B cell (primary cell): ENCODE measurements at regions not wholly inside any gene's neighbourhood (a gene's known extent, or its start where the extent isn't known, plus 50 kb on each side); places are given as distances from the start of the nearest gene placed in this dataset.

ENCODE experiments used
- ATAC-seq: fragments of 200-7000 bp; cut with Tn5 transposase; one replicate; pipeline ENCODE4 v1.10.0; 2021; ENCODE audit warnings: low read depth, mild to moderate bottlenecking, moderate number of reproducible peaks, moderate library complexity
- CTCF ChIA-PET: fragments of 350-600 bp; sonication (Branson Sonifier 250); formaldehyde crosslinking; loops from one replicate; lab custom pipeline; 2021; ENCODE audit warnings: antibody characterized with exemption, inconsistent platforms; lab: Charles Lee
- POLR2A ChIA-PET: fragments of 350-600 bp; sonication (Branson Sonifier 250); formaldehyde crosslinking; loops from one replicate; lab custom pipeline; 2021; ENCODE audit warnings: antibody characterized with exemption; lab: Charles Lee
- DNase-seq: peaks from one replicate; pipeline ENCODE4 v3.0.0; 2013
- H2AFZ ChIP-seq: 2 replicates; pipeline ENCODE4 v1.6.1; 2012; ENCODE audit warnings: mild to moderate bottlenecking, low read depth, low read length; ENCODE audit not compliant: insufficient read depth, poor library complexity, severe bottlenecking
- H3K27ac ChIP-seq, 2 donors: 1 replicate in 1 of 2; 2 replicates in 1 of 2; pipeline ENCODE4 v1.5.1; 2012 to 2013; ENCODE audit warnings: low read length in 2 of 2, mild to moderate bottlenecking in 2 of 2, moderate library complexity in 1 of 2
- H3K27me3 ChIP-seq, 4 experiments: fragments of 200-600 bp in 1 of 4; sonication (generic) in 1 of 4; replicated peaks in 1 of 4; 1 replicate in 2 of 4; 2 replicates in 2 of 4; pipeline versions ENCODE4 v1.6.1 to v1.7.0; 2013 to 2016; ENCODE audit warnings: low read length in 3 of 4, mild to moderate bottlenecking in 2 of 4, mixed read lengths in 1 of 4, moderate library complexity in 1 of 4; ENCODE audit not compliant: insufficient read depth in 4 of 4, control insufficient read depth in 3 of 4; ENCODE audit errors: control extremely low read depth in 1 of 4
- H3K36me3 ChIP-seq, 2 experiments: replicated peaks in 1 of 2; 1 replicate in 1 of 2; 2 replicates in 1 of 2; pipeline versions ENCODE4 v1.6.1 to v1.7.1; 2013; ENCODE audit warnings: low read length in 1 of 2; ENCODE audit not compliant: insufficient read depth in 2 of 2, control insufficient read depth in 1 of 2; ENCODE audit errors: control extremely low read depth in 1 of 2, extremely low read depth in 1 of 2
- H3K4me1 ChIP-seq, 2 donors: fragments of 200-600 bp in 1 of 2; sonication (generic) in 1 of 2; 1 replicate in 1 of 2; 2 replicates in 1 of 2; pipeline versions ENCODE4 v1.5.1 to v1.6.1; 2013 to 2017; ENCODE audit warnings: low read length in 2 of 2; ENCODE audit not compliant: control insufficient read depth in 2 of 2, insufficient read depth in 2 of 2
- H3K4me2 ChIP-seq: replicated peaks from 2 replicates; pipeline ENCODE3; 2012; ENCODE audit warnings: mild to moderate bottlenecking, low read depth, low read length; ENCODE audit not compliant: poor library complexity, severe bottlenecking
- H3K4me3 ChIP-seq, 5 experiments: fragments of 200-600 bp in 1 of 5; sonication (generic) in 1 of 5; 1 replicate in 3 of 5; 2 replicates in 2 of 5; pipeline versions ENCODE4 v1.5.1 to v1.7.0; 2011 to 2016; ENCODE audit warnings: low read length in 4 of 5, mild to moderate bottlenecking in 4 of 5, low read depth in 2 of 5, control low read depth in 1 of 5, moderate library complexity in 1 of 5; ENCODE audit not compliant: insufficient read depth in 1 of 5; ENCODE audit errors: control extremely low read depth in 1 of 5, extremely low read depth in 1 of 5
- H3K79me2 ChIP-seq: fragments of 200-600 bp; sonication (generic); one replicate; pipeline ENCODE4 v1.6.0; 2016; ENCODE audit warnings: low read length; ENCODE audit not compliant: control insufficient read depth, insufficient read depth
- H3K9ac ChIP-seq: fragments of 200-600 bp; sonication (generic); 2 replicates; pipeline ENCODE4 v1.6.1; 2017; ENCODE audit warnings: mild to moderate bottlenecking, low read length, moderate library complexity
- H3K9me3 ChIP-seq, 3 donors: one replicate each; pipeline versions ENCODE4 v1.6.1 to v1.7.1; 2013; ENCODE audit warnings: low read length in 2 of 3; ENCODE audit not compliant: control insufficient read depth in 2 of 3, insufficient read depth in 1 of 3; ENCODE audit errors: control extremely low read depth in 1 of 3
- H4K20me1 ChIP-seq: 2 replicates; pipeline ENCODE4 v1.6.0; 2012; ENCODE audit warnings: mild to moderate bottlenecking, low read length; ENCODE audit not compliant: insufficient read depth, control insufficient read depth, poor library complexity, severe bottlenecking
- H3K27ac Mint-ChIP-seq: one replicate; pipeline ENCODE4 v1.8.0; 2021; ENCODE audit warnings: mixed read lengths
- H3K27me3 Mint-ChIP-seq: one replicate; pipeline ENCODE4 v1.8.0; 2021; ENCODE audit warnings: mixed read lengths
- H3K4me1 Mint-ChIP-seq: one replicate; pipeline ENCODE4 v1.8.0; 2021; ENCODE audit warnings: mixed read lengths
- H3K4me3 Mint-ChIP-seq: one replicate; pipeline ENCODE4 v1.8.0; 2021; ENCODE audit warnings: mixed read lengths
- H3K9me3 Mint-ChIP-seq: one replicate; pipeline ENCODE4 v1.8.0; 2022; ENCODE audit warnings: mixed read lengths; ENCODE audit not compliant: insufficient read depth
- EZH2 ChIP-seq: IDR thresholded peaks from 2 replicates; pipeline ENCODE4 v1.6.1; 2012; ENCODE audit warnings: borderline replicate concordance, low read depth, mild to moderate bottlenecking, moderate library complexity, low read length; ENCODE audit not compliant: insufficient read depth, poor library complexity, severe bottlenecking
- WGBS: methylation state at CpG from one replicate; pipeline ENCODE4 v1.1.5; 2013; ENCODE audit warnings: missing lambda C conversion rate; ENCODE audit not compliant: insufficient coverage; 5-methylcytosine and 5-hydroxymethylcytosine counted together
- intact Hi-C: fragments of 100-400 bp; cut with micrococcal nuclease; formaldehyde crosslinking; loops from one replicate; pipeline ENCODE4 v1.10.0; 2022
- TF ChIP-seq, protein P1 (sequence below): fragments of 200-600 bp; IDR thresholded peaks from one replicate; pipeline ENCODE4 v1.8.0; 2022; ENCODE audit warnings: antibody characterized with exemption, mild to moderate bottlenecking

DNA sequence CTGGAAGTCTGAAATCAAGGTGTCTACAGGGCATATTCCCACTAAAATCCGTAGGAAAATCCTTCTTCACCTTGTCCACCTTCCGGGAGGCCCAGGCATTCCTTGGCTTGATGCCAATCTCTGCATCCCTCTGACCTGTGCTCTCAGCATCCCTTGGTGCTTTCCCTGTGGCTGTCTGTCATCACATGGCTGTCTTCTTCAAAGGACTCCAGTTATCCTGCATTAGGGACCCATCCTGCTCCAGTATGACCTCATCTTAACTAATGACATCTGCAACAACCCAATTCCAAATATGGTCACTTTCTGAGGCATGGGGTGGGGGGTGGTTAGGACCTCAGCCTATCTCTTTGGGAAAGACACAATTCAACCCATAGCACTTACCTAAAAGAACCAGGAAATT is 423.8 kb downstream of the IRS2 start:
- H2AFZ ChIP-seq = no peak overlapping the region
- ATAC-seq (no peak), DNase-seq (no peak)
- no peaks in the 10 kb centered on the region for H3K4me1 Mint-ChIP-seq
- H3K27me3 ChIP-seq = no peaks in the 10 kb centered on the region
- POLR2A ChIA-PET = no interaction called here
- H3K4me3 ChIP-seq = no peak overlapping the region
- H4K20me1 ChIP-seq = no peaks in the 10 kb centered on the region
- H3K27ac Mint-ChIP-seq = no peak overlapping the region
- no peaks in the 10 kb centered on the region for H3K4me1 ChIP-seq
- H3K27ac ChIP-seq = no peak overlapping the region
- H3K9me3 ChIP-seq = peaks cover 0 to 8% (median 0%) of the 10 kb centered on the region in 3 donors
- intact Hi-C loops = no loop called here
- WGBS = 71% methylated on average over 2 of the region's 2 CpGs
- H3K9me3 Mint-ChIP-seq = no peaks in the 10 kb centered on the region
- TF ChIP-seq, protein P1, sequence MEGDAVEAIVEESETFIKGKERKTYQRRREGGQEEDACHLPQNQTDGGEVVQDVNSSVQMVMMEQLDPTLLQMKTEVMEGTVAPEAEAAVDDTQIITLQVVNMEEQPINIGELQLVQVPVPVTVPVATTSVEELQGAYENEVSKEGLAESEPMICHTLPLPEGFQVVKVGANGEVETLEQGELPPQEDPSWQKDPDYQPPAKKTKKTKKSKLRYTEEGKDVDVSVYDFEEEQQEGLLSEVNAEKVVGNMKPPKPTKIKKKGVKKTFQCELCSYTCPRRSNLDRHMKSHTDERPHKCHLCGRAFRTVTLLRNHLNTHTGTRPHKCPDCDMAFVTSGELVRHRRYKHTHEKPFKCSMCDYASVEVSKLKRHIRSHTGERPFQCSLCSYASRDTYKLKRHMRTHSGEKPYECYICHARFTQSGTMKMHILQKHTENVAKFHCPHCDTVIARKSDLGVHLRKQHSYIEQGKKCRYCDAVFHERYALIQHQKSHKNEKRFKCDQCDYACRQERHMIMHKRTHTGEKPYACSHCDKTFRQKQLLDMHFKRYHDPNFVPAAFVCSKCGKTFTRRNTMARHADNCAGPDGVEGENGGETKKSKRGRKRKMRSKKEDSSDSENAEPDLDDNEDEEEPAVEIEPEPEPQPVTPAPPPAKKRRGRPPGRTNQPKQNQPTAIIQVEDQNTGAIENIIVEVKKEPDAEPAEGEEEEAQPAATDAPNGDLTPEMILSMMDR = no peak
- no peak for TF ChIP-seq EZH2
- CTCF ChIA-PET = no interaction called here
- H3K9ac ChIP-seq = no peak overlapping the region
- H3K4me2 ChIP-seq = no peak overlapping the region
- H3K4me3 Mint-ChIP-seq = no peak overlapping the region
- H3K27me3 Mint-ChIP-seq = no peaks in the 10 kb centered on the region
- no peaks in the 10 kb centered on the region for H3K79me2 ChIP-seq
- H3K36me3 ChIP-seq = no peaks in the 10 kb centered on the region

DNA sequence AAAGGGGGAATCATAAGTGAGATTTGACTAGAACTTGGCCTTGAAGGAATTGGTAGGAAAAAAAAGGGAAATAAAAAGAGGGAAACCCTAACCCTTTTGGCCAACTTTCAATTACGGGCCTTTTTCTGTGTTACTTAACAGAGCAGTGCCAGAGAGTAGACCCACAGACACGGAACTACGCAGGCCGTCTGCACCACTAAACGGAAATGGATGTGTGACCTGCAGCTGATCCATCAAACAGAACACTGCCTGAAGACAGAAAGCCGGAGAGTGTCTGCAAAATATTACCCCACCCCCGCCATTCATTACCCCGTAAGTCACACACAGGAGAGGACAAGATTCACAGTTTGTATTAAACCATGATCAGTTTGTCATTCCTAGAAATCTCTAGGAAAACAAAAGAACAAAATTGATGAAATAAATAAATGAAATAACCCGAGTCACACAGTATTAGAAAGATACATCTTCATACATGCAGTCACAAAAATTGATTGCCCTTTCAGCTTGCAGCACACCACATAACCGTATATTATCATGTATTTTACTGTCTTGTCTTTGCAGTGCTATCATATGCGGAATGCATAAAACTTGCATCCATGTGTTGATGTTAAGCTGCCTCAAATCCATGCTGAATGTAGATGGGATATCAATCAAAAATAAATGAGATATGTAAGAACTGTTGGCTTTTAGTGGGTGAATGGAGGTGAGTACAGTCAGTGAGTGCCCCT is 424.7 kb downstream of the IRS2 start:
- Mint-ChIP-seq H3K9me3 (no peaks in the 10 kb centered on the region), H3K27ac (no peak overlapping the region), H3K27me3 (no peaks in the 10 kb centered on the region), H3K4me3 (no peak overlapping the region), H3K4me1 (no peaks in the 10 kb centered on the region)
- no peak overlapping the region for H3K27ac ChIP-seq
- CTCF ChIA-PET = no interaction called here
- ATAC-seq (no peak), DNase-seq (no peak)
- H3K79me2 ChIP-seq = no peaks in the 10 kb centered on the region
- WGBS = 84% methylated on average over 5 of the region's 11 CpGs
- H3K9ac ChIP-seq = no peak overlapping the region
- intact Hi-C loops = no loop called here
- peaks cover 0 to 8% (median 0%) of the 10 kb centered on the region in 3 donors for H3K9me3 ChIP-seq
- H3K4me1 ChIP-seq = no peaks in the 10 kb centered on the region
- no peak overlapping the region for H3K4me2 ChIP-seq
- POLR2A ChIA-PET = no interaction called here
- H3K36me3 ChIP-seq = no peaks in the 10 kb centered on the region
- H2AFZ ChIP-seq = no peak overlapping the region
- H3K4me3 ChIP-seq = no peak overlapping the region
- H3K27me3 ChIP-seq = no peaks in the 10 kb centered on the region
- no peak for TF ChIP-seq EZH2
- TF ChIP-seq, protein P1 = no peak
- H4K20me1 ChIP-seq = no peaks in the 10 kb centered on the region
